ENCODE measurements at regions not wholly inside any gene's neighbourhood (a gene's known extent, or its start where the extent isn't known, plus 50 kb on each side); places are given as distances from the start of the nearest gene placed in this dataset.

GRCh38 chr1:37303884-37304574, 170.4 kb upstream of the ZC3H12A start:
- no peak for DNase-seq
- TF ChIP-seq CTCF (IDR thresholded peaks at IDR 0.05; ENCODE audit: control extremely low read depth, extremely low read depth): no peak
- Histone ChIP-seq H3K27ac (ENCODE audit: low read depth in 1 of 2, low read length in 1 of 2) (no peak overlapping the region), H3K27me3 (ENCODE audit: control insufficient read depth in 3 of 3, insufficient read depth in 3 of 3, low read length in 2 of 3) (peaks cover 0 to 12% (median 2%) of the 10 kb centered on the region in 3 donors), H3K4me1 (ENCODE audit: control insufficient read depth in 5 of 5, insufficient read depth in 5 of 5, low read length in 5 of 5) (no peaks in the 10 kb centered on the region), H3K9ac (ENCODE audit: insufficient read depth in 1 of 2, low read length in 2 of 2) (no peak overlapping the region), H3K4me3 (no peak overlapping the region), H3K36me3 (ENCODE audit: control insufficient read depth in 4 of 4, insufficient read depth in 4 of 4, low read length in 4 of 4) (no peaks in the 10 kb centered on the region), H3K9me3 (ENCODE audit: control insufficient read depth in 4 of 4, insufficient read depth in 3 of 4, low read length in 3 of 4) (no peaks in the 10 kb centered on the region)
- no peak for ATAC-seq (ENCODE audit: insufficient read depth, low FRiP score)
- WGBS, 2 donors: 54 to 65% methylated on average over 3 of the region's 3 CpGs

DNA sequence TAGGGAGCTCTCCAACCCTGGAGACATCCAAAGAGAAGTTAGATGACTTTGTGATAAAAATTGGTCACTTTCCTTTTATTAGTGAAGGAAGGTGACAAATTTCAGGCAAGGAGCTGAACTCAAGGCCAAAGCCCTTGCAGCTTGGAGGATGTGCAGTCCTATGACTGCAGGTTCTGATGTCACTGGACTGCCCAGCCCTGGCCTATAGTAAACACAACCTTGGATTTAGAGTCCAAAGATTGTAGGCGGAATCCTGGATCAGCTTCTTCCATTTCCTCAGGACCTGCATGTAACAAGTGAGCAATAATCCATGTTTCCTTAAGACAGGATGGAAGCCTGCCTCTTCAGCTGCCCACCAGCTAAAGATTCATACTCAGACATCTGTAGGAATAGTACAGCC, 169.3 kb upstream of the ZC3H12A start:
- no peak overlapping the region for H3K27ac ChIP-seq (ENCODE audit: low read depth in 1 of 2, low read length in 1 of 2)
- H3K9me3 ChIP-seq (ENCODE audit: control insufficient read depth in 4 of 4, insufficient read depth in 3 of 4, low read length in 3 of 4): peaks cover 0 to 3% (median 0%) of the 10 kb centered on the region in 4 donors
- no peak for ATAC-seq (ENCODE audit: insufficient read depth, low FRiP score)
- no peak for DNase-seq
- H3K9ac ChIP-seq (ENCODE audit: insufficient read depth in 1 of 2, low read length in 2 of 2): no peak overlapping the region
- 92 to 100% methylated on average over 1 of the region's 1 CpG for WGBS, 2 donors
- no peak overlapping the region for H3K4me3 ChIP-seq
- H3K4me1 ChIP-seq (ENCODE audit: control insufficient read depth in 5 of 5, insufficient read depth in 5 of 5, low read length in 5 of 5): no peaks in the 10 kb centered on the region
- peaks cover 0 to 10% (median 0%) of the 10 kb centered on the region in 3 donors for H3K27me3 ChIP-seq (ENCODE audit: control insufficient read depth in 3 of 3, insufficient read depth in 3 of 3, low read length in 2 of 3)
- TF ChIP-seq CTCF (IDR thresholded peaks at IDR 0.05; ENCODE audit: control extremely low read depth, extremely low read depth): no peak
- no peaks in the 10 kb centered on the region for H3K36me3 ChIP-seq (ENCODE audit: control insufficient read depth in 4 of 4, insufficient read depth in 4 of 4, low read length in 4 of 4)

DNA sequence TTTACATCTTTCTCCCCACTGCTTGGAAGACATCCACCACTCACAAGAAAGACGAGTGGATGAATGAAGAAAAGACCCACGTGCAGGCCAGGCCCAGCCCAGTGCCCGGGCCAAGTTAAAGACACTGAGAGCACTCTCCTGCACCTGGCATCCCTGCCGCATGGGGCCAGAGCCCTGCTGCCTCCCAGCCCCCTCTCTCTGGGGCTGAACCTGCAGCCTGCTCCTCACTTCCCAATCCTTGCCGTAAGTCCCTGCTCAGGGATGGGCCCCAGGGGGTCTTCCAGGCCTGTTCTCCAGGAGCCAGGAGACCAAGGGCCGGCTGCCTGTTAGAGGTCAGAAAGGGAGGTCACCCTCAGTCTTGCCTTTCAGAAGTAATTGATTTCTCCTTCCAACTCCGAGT, 168.5 kb upstream of the ZC3H12A start:
- DNase-seq: no peak
- no peak overlapping the region for H3K27ac ChIP-seq (ENCODE audit: low read depth in 1 of 2, low read length in 1 of 2)
- H3K36me3 ChIP-seq (ENCODE audit: control insufficient read depth in 4 of 4, insufficient read depth in 4 of 4, low read length in 4 of 4): no peaks in the 10 kb centered on the region
- H3K9ac ChIP-seq (ENCODE audit: insufficient read depth in 1 of 2, low read length in 2 of 2): no peak overlapping the region
- ATAC-seq (ENCODE audit: insufficient read depth, low FRiP score): no peak
- no peak overlapping the region for H3K4me3 ChIP-seq
- H3K9me3 ChIP-seq (ENCODE audit: control insufficient read depth in 4 of 4, insufficient read depth in 3 of 4, low read length in 3 of 4): peaks cover 0 to 3% (median 0%) of the 10 kb centered on the region in 4 donors
- 49 to 54% methylated on average over 7 of the region's 7 CpGs for WGBS, 2 donors
- H3K4me1 ChIP-seq (ENCODE audit: control insufficient read depth in 5 of 5, insufficient read depth in 5 of 5, low read length in 5 of 5): no peaks in the 10 kb centered on the region
- peaks cover 0 to 15% (median 0%) of the 10 kb centered on the region in 3 donors for H3K27me3 ChIP-seq (ENCODE audit: control insufficient read depth in 3 of 3, insufficient read depth in 3 of 3, low read length in 2 of 3)
- TF ChIP-seq CTCF (IDR thresholded peaks at IDR 0.05; ENCODE audit: control extremely low read depth, extremely low read depth): no peak

DNA sequence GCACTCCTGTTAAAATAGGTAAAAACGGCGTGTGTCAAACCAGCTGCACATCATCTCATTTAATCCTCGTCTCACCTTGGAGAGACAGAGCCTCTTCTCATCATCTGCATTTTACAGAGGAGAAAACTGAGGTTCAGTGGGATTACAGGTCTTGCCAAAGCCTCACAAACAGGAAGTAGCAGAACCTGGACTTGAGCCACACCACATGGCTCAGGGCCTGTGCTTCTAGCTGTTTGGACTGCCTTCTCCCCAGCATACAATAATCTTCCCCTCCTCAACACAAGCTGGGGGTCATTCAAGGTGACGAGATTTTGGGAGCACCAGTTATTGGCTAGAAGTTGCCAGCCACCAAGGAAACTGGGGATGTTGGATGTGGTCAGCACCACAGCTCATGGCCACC, 167.9 kb upstream of the ZC3H12A start:
- peak; percentile 18 to 68 (median 18) for DNase-seq
- peaks cover 0 to 15% (median 0%) of the 10 kb centered on the region in 3 donors for H3K27me3 ChIP-seq (ENCODE audit: control insufficient read depth in 3 of 3, insufficient read depth in 3 of 3, low read length in 2 of 3)
- H3K27ac ChIP-seq (ENCODE audit: low read depth in 1 of 2, low read length in 1 of 2): no peak overlapping the region
- TF ChIP-seq CTCF (IDR thresholded peaks at IDR 0.05; ENCODE audit: control extremely low read depth, extremely low read depth): no peak
- WGBS, 2 donors: 67 to 83% methylated on average over 4 of the region's 4 CpGs
- H3K36me3 ChIP-seq (ENCODE audit: control insufficient read depth in 4 of 4, insufficient read depth in 4 of 4, low read length in 4 of 4): no peaks in the 10 kb centered on the region
- H3K4me1 ChIP-seq (ENCODE audit: control insufficient read depth in 5 of 5, insufficient read depth in 5 of 5, low read length in 5 of 5): no peaks in the 10 kb centered on the region
- ATAC-seq (ENCODE audit: insufficient read depth, low FRiP score): no peak
- peaks cover 0 to 3% (median 0%) of the 10 kb centered on the region in 4 donors for H3K9me3 ChIP-seq (ENCODE audit: control insufficient read depth in 4 of 4, insufficient read depth in 3 of 4, low read length in 3 of 4)
- no peak overlapping the region for H3K4me3 ChIP-seq
- no peak overlapping the region for H3K9ac ChIP-seq (ENCODE audit: insufficient read depth in 1 of 2, low read length in 2 of 2)

Data from lung (tissue), 11 donors.